ENCODE measurements at regions not wholly inside any gene's neighbourhood (a gene's known extent, or its start where the extent isn't known, plus 50 kb on each side); places are given as distances from the start of the nearest gene placed in this dataset.

GRCh38 chr3:117272876-117273523 is 563.4 kb downstream of the TUSC7 start:
- FAIRE-seq (no peak), DNase-seq (ENCODE audit: extremely low spot score, insufficient read length, low read depth) (no peak)

- DNase-seq (ENCODE audit: extremely low spot score, insufficient read length, low read depth) (no peak), FAIRE-seq (no peak)
Measured at GRCh38 chr3:117277816-117278215, 568.2 kb downstream of the TUSC7 start.

- peak; percentile 76 for FAIRE-seq
- DNase-seq (ENCODE audit: extremely low spot score, insufficient read length, low read depth): peak; percentile 1
Measured at GRCh38 chr3:117278424-117279190, 569.0 kb downstream of the TUSC7 start.

GRCh38 chr3:117281371-117281770 is 571.8 kb downstream of the TUSC7 start:
- FAIRE-seq (no peak), DNase-seq (ENCODE audit: extremely low spot score, insufficient read length, low read depth) (no peak)

- no peak for FAIRE-seq
- DNase-seq (ENCODE audit: extremely low spot score, insufficient read length, low read depth): no peak
Measured at GRCh38 chr3:117282566-117282965, 573.0 kb downstream of the TUSC7 start.

GRCh38 chr3:117285737-117286136 is 576.2 kb downstream of the TUSC7 start:
- no peak for FAIRE-seq

GRCh38 chr3:117286488-117286887 is 576.9 kb downstream of the TUSC7 start:
- no peak for FAIRE-seq

More at GRCh38 chr3:117285737-117286136, 576.2 kb downstream of the TUSC7 start:
- no peak for DNase-seq (ENCODE audit: extremely low spot score, insufficient read length, low read depth)

GRCh38 chr3:117287602-117288001 is 578.0 kb downstream of the TUSC7 start:
- DNase-seq (ENCODE audit: extremely low spot score, insufficient read length, low read depth): no peak
- no peak for FAIRE-seq

More at GRCh38 chr3:117286488-117286887, 576.9 kb downstream of the TUSC7 start:
- DNase-seq (ENCODE audit: extremely low spot score, insufficient read length, low read depth): no peak

GRCh38 chr3:117291476-117291875 is 581.9 kb downstream of the TUSC7 start:
- DNase-seq (ENCODE audit: extremely low spot score, insufficient read length, low read depth) (no peak), FAIRE-seq (no peak)

- DNase-seq (ENCODE audit: extremely low spot score, insufficient read length, low read depth): no peak
- no peak for FAIRE-seq
Measured at GRCh38 chr3:117297065-117297464, 587.5 kb downstream of the TUSC7 start.

GRCh38 chr3:117297541-117297940 is 588.0 kb downstream of the TUSC7 start:
- no peak for FAIRE-seq

GRCh38 chr3:117298273-117298672 is 588.7 kb downstream of the TUSC7 start:
- FAIRE-seq (no peak), DNase-seq (ENCODE audit: extremely low spot score, insufficient read length, low read depth) (no peak)

More at GRCh38 chr3:117297541-117297940, 588.0 kb downstream of the TUSC7 start:
- DNase-seq (ENCODE audit: extremely low spot score, insufficient read length, low read depth): no peak

- no peak for FAIRE-seq
- DNase-seq (ENCODE audit: extremely low spot score, insufficient read length, low read depth): no peak
Measured at GRCh38 chr3:117302428-117302827, 592.8 kb downstream of the TUSC7 start.

GRCh38 chr3:117303443-117303842 is 593.9 kb downstream of the TUSC7 start:
- DNase-seq (ENCODE audit: extremely low spot score, insufficient read length, low read depth): no peak
- no peak for FAIRE-seq

- DNase-seq (ENCODE audit: extremely low spot score, insufficient read length, low read depth) (no peak), FAIRE-seq (no peak)
Measured at GRCh38 chr3:117304681-117305080, 595.1 kb downstream of the TUSC7 start.

- no peak for DNase-seq (ENCODE audit: extremely low spot score, insufficient read length, low read depth)
- FAIRE-seq: no peak
Measured at GRCh38 chr3:117305681-117306080, 596.1 kb downstream of the TUSC7 start.

GRCh38 chr3:117306299-117306698 is 596.7 kb downstream of the TUSC7 start:
- FAIRE-seq: no peak

GRCh38 chr3:117308353-117308752 is 598.8 kb downstream of the TUSC7 start:
- DNase-seq (ENCODE audit: extremely low spot score, insufficient read length, low read depth): no peak
- no peak for FAIRE-seq

More at GRCh38 chr3:117306299-117306698, 596.7 kb downstream of the TUSC7 start:
- no peak for DNase-seq (ENCODE audit: extremely low spot score, insufficient read length, low read depth)

GRCh38 chr3:117308756-117309155 is 599.2 kb downstream of the TUSC7 start:
- DNase-seq (ENCODE audit: extremely low spot score, insufficient read length, low read depth) (no peak), FAIRE-seq (no peak)

GRCh38 chr3:117310536-117310935 is 601.0 kb downstream of the TUSC7 start:
- FAIRE-seq (no peak), DNase-seq (ENCODE audit: extremely low spot score, insufficient read length, low read depth) (no peak)

GRCh38 chr3:117314441-117315150 is 605.0 kb downstream of the TUSC7 start:
- FAIRE-seq (no peak), DNase-seq (ENCODE audit: extremely low spot score, insufficient read length, low read depth) (no peak)
